Epithelial cell of esophagus (primary cell): ENCODE measurements at regions not wholly inside any gene's neighbourhood (a gene's known extent, or its start where the extent isn't known, plus 50 kb on each side); places are given as distances from the start of the nearest gene placed in this dataset.

ENCODE experiments used
- DNase-seq: peaks from one replicate; pipeline ENCODE4 v3.0.0; 2010; ENCODE audit warnings: low read depth
- H3K4me3 ChIP-seq: 2 replicates; pipeline ENCODE4 v1.5.1; 2011; ENCODE audit warnings: mild to moderate bottlenecking, low read length, control low read depth
- CTCF ChIP-seq: IDR thresholded peaks from 2 replicates; pipeline ENCODE4 v1.5.1; 2011; ENCODE audit warnings: low read depth, mild to moderate bottlenecking, low read length, control low read depth, inconsistent platforms; ENCODE audit not compliant: insufficient read depth; ENCODE audit errors: missing control alignments

GRCh38 chrX:116276261-116276660 is 105.7 kb downstream of the AGTR2 start:
- no peak for DNase-seq
- no peak overlapping the region for H3K4me3 ChIP-seq
- no peak for TF ChIP-seq CTCF

- DNase-seq = no peak
- no peak overlapping the region for H3K4me3 ChIP-seq
- TF ChIP-seq CTCF = no peak
Observed at GRCh38 chrX:116277351-116278225, 107.0 kb downstream of the AGTR2 start.

GRCh38 chrX:116278826-116279225 is 108.3 kb downstream of the AGTR2 start:
- TF ChIP-seq CTCF = no peak
- DNase-seq = no peak

GRCh38 chrX:116281106-116281505 is 110.6 kb downstream of the AGTR2 start:
- TF ChIP-seq CTCF = no peak
- peak; percentile 64 for DNase-seq
- H3K4me3 ChIP-seq = no peak overlapping the region

More at GRCh38 chrX:116278826-116279225, 108.3 kb downstream of the AGTR2 start:
- H3K4me3 ChIP-seq = no peak overlapping the region

- H3K4me3 ChIP-seq = no peak overlapping the region
- no peak for TF ChIP-seq CTCF
- no peak for DNase-seq
Observed at GRCh38 chrX:116282751-116283150, 112.2 kb downstream of the AGTR2 start.

GRCh38 chrX:116284400-116284799 is 113.9 kb downstream of the AGTR2 start:
- H3K4me3 ChIP-seq = no peak overlapping the region
- no peak for TF ChIP-seq CTCF
- DNase-seq = peak; percentile 86

- no peak overlapping the region for H3K4me3 ChIP-seq
- DNase-seq = peak; percentile 6
- no peak for TF ChIP-seq CTCF
Observed at GRCh38 chrX:116285501-116285900, 115.0 kb downstream of the AGTR2 start.
